H1 (cell line): ENCODE measurements at regions not wholly inside any gene's neighbourhood (a gene's known extent, or its start where the extent isn't known, plus 50 kb on each side); places are given as distances from the start of the nearest gene placed in this dataset.

Source experiments
- CTCF ChIA-PET: fragments of 300-600 bp; sonication (Branson Sonifier 250); formaldehyde crosslinking; loops from one replicate; lab custom pipeline; 2021; ENCODE audit not compliant: partially characterized antibody; lab: Charles Lee
- POLR2A ChIA-PET: fragments of 300-600 bp; sonication (Branson Sonifier 250); formaldehyde crosslinking; loops from one replicate; lab custom pipeline; 2021; ENCODE audit warnings: inconsistent platforms; ENCODE audit not compliant: partially characterized antibody; lab: Charles Lee
- DNase-seq, 2 experiments: peaks; one replicate each; pipeline versions ENCODE4 v3.0.0 to v3.0.0-alpha.2; 2010 to 2022; ENCODE audit warnings: low spot score in 2 of 2, low read depth in 1 of 2, mixed read lengths in 1 of 2
- FAIRE-seq: peaks from 2 replicates; lab custom pipeline; 2011; peaks lifted over from hg19 to GRCh38; lab: Jason Lieb, UNC
- H2AFZ ChIP-seq: 2 replicates; pipeline ENCODE4 v1.8.1; 2012; ENCODE audit warnings: low read length, inconsistent platforms
- H2AK5ac ChIP-seq: 2 replicates; pipeline ENCODE4 v1.6.1; 2013; ENCODE audit warnings: low read depth, low read length
- H2BK120ac ChIP-seq: replicated peaks from 2 replicates; pipeline ENCODE3; 2013; ENCODE audit warnings: low read depth, low read length, inconsistent platforms
- H2BK12ac ChIP-seq: 2 replicates; pipeline ENCODE4 v1.6.1; 2013; ENCODE audit warnings: low read depth, low read length
- H2BK15ac ChIP-seq: 2 replicates; pipeline ENCODE4 v1.6.1; 2013; ENCODE audit warnings: low read length
- H2BK20ac ChIP-seq: 2 replicates; pipeline ENCODE4 v1.6.1; 2013; ENCODE audit warnings: low read length
- H2BK5ac ChIP-seq: 2 replicates; pipeline ENCODE4 v1.6.1; 2013; ENCODE audit warnings: low read depth, low read length
- H3K14ac ChIP-seq: 2 replicates; pipeline ENCODE4 v1.6.1; 2013; ENCODE audit warnings: inconsistent platforms; ENCODE audit not compliant: insufficient read length
- H3K18ac ChIP-seq: 2 replicates; pipeline ENCODE4 v1.6.1; 2013; ENCODE audit warnings: low read length; ENCODE audit errors: extremely low read depth
- H3K23ac ChIP-seq: 2 replicates; pipeline ENCODE4 v1.6.1; 2013; ENCODE audit warnings: inconsistent platforms; ENCODE audit not compliant: insufficient read length
- H3K23me2 ChIP-seq: 2 replicates; pipeline ENCODE4 v1.6.1; 2013; ENCODE audit warnings: low read depth, low read length
- H3K27ac ChIP-seq: 2 replicates; pipeline ENCODE4 v1.6.1; 2011; ENCODE audit warnings: low read depth, low read length, inconsistent platforms
- H3K27me3 ChIP-seq, 4 experiments: replicated peaks in 1 of 4; 1 replicate in 1 of 4; 2 replicates in 3 of 4; pipeline versions ENCODE4 v1.6.1 to v1.8.1; 2011 to 2013; ENCODE audit warnings: low read length in 3 of 4, mild to moderate bottlenecking in 3 of 4, inconsistent platforms in 2 of 4, mixed read lengths in 2 of 4, moderate library complexity in 1 of 4; ENCODE audit not compliant: control insufficient read depth in 3 of 4, insufficient read depth in 3 of 4; ENCODE audit errors: extremely low read depth in 1 of 4
- H3K36me3 ChIP-seq, 4 experiments: 2 replicates each; pipeline versions ENCODE4 v1.6.1 to v1.8.1; 2011 to 2013; ENCODE audit warnings: mild to moderate bottlenecking in 4 of 4, low read length in 3 of 4, moderate library complexity in 2 of 4, control low read depth in 1 of 4, inconsistent platforms in 1 of 4; ENCODE audit not compliant: insufficient read depth in 4 of 4, control insufficient read depth in 2 of 4
- H3K4ac ChIP-seq: replicated peaks from 2 replicates; pipeline ENCODE3; 2013; ENCODE audit warnings: low read length, low read depth, mixed read lengths, inconsistent platforms; ENCODE audit not compliant: insufficient read length
- H3K4me1 ChIP-seq, 4 experiments: replicated peaks in 1 of 4; 1 replicate in 1 of 4; 2 replicates in 3 of 4; pipeline versions ENCODE4 v1.6.1 to v1.8.1; 2011 to 2013; ENCODE audit warnings: low read length in 3 of 4, inconsistent platforms in 2 of 4, mixed read lengths in 1 of 4; ENCODE audit not compliant: insufficient read depth in 4 of 4, control insufficient read depth in 3 of 4
- H3K4me2 ChIP-seq, 2 experiments: 2 replicates each; pipeline versions ENCODE4 v1.6.1 to v1.8.1; 2011 to 2013; ENCODE audit warnings: low read depth in 2 of 2, low read length in 2 of 2, control low read depth in 1 of 2, inconsistent platforms in 1 of 2, mild to moderate bottlenecking in 1 of 2; ENCODE audit not compliant: insufficient read depth in 1 of 2
- H3K4me3 ChIP-seq, 4 experiments: fragments of 200-600, 300-600 bp in 1 of 4; sonication (generic), shearing (Covaris generic), sonication (Bioruptor Twin) in 1 of 4; 2 replicates each; pipeline versions ENCODE4 v1.5.1 to v1.8.1; 2011 to 2016; ENCODE audit warnings: low read length in 4 of 4, low read depth in 3 of 4, control low read depth in 2 of 4, inconsistent platforms in 2 of 4, mild to moderate bottlenecking in 2 of 4, mixed read lengths in 1 of 4, moderate library complexity in 1 of 4; ENCODE audit not compliant: insufficient read depth in 2 of 4; ENCODE audit errors: extremely low read depth in 1 of 4
- H3K56ac ChIP-seq: replicated peaks from 2 replicates; pipeline ENCODE3; 2013; ENCODE audit warnings: low read depth, mild to moderate bottlenecking, mixed read lengths, low read length, inconsistent platforms; ENCODE audit not compliant: insufficient read length
- H3K79me1 ChIP-seq: 2 replicates; pipeline ENCODE4 v1.6.1; 2013; ENCODE audit warnings: low read depth, low read length, control low read depth
- H3K79me2 ChIP-seq, 2 experiments: 2 replicates each; pipeline versions ENCODE4 v1.6.1 to v1.8.1; 2012 to 2013; ENCODE audit warnings: low read length in 2 of 2, mild to moderate bottlenecking in 2 of 2, inconsistent platforms in 1 of 2; ENCODE audit not compliant: insufficient read depth in 2 of 2, control insufficient read depth in 1 of 2
- H3K9ac ChIP-seq, 4 experiments: replicated peaks in 1 of 4; 1 replicate in 1 of 4; 2 replicates in 3 of 4; pipeline versions ENCODE4 v1.6.1 to v1.8.1; 2011 to 2013; ENCODE audit warnings: low read depth in 3 of 4, low read length in 3 of 4, control low read depth in 2 of 4, mild to moderate bottlenecking in 2 of 4, moderate library complexity in 2 of 4, inconsistent platforms in 1 of 4; ENCODE audit errors: extremely low read depth in 1 of 4
- H3K9me3 ChIP-seq, 2 experiments: 2 replicates each; pipeline versions ENCODE4 v1.6.1 to v1.8.1; 2012 to 2013; ENCODE audit warnings: mild to moderate bottlenecking in 2 of 2, moderate library complexity in 2 of 2, control low read depth in 1 of 2, inconsistent platforms in 1 of 2, low read depth in 1 of 2, low read length in 1 of 2, mixed read lengths in 1 of 2; ENCODE audit not compliant: insufficient read depth in 2 of 2
- H4K20me1 ChIP-seq, 2 experiments: replicated peaks in 1 of 2; 2 replicates each; pipeline versions ENCODE3 to v1.8.1; 2011 to 2013; ENCODE audit warnings: inconsistent platforms in 2 of 2, low read length in 2 of 2, mild to moderate bottlenecking in 1 of 2; ENCODE audit not compliant: insufficient read depth in 2 of 2, control insufficient read depth in 1 of 2
- H4K5ac ChIP-seq: 2 replicates; pipeline ENCODE4 v1.6.1; 2013; ENCODE audit warnings: low read length, low read depth, mixed read lengths, inconsistent platforms; ENCODE audit not compliant: insufficient read length
- H4K8ac ChIP-seq: 2 replicates; pipeline ENCODE4 v1.8.0; 2013; ENCODE audit warnings: mild to moderate bottlenecking, moderate library complexity, low read length, inconsistent platforms; ENCODE audit not compliant: insufficient read depth; ENCODE audit errors: extremely low read depth
- H4K91ac ChIP-seq: replicated peaks from 2 replicates; pipeline ENCODE3; 2013; ENCODE audit warnings: low read length, mixed read lengths, inconsistent platforms; ENCODE audit not compliant: insufficient read length
- CHD1 ChIP-seq: IDR thresholded peaks from 2 replicates; pipeline ENCODE4 v1.6.1; 2012; ENCODE audit warnings: low read depth, low read length, improper control_type of control experiment
- EP300 ChIP-seq, 2 experiments: IDR thresholded peaks; 1 replicate in 1 of 2; 2 replicates in 1 of 2; pipeline ENCODE4 v1.6.1; 2011 to 2012; ENCODE audit warnings: low read depth in 2 of 2, low read length in 2 of 2, mild to moderate bottlenecking in 2 of 2, borderline replicate concordance in 1 of 2, inconsistent platforms in 1 of 2, moderate library complexity in 1 of 2
- MAX ChIP-seq: IDR thresholded peaks from 2 replicates; pipeline ENCODE4 v1.6.1; 2012; ENCODE audit warnings: inconsistent platforms
- POLR2A ChIP-seq, 2 experiments: IDR thresholded peaks; 1 replicate in 1 of 2; 2 replicates in 1 of 2; pipeline ENCODE4 v1.6.1; 2011; ENCODE audit warnings: low read depth in 2 of 2, low read length in 2 of 2, mild to moderate bottlenecking in 2 of 2; ENCODE audit errors: control extremely low read depth in 1 of 2
- RAD21 ChIP-seq, 2 experiments: IDR thresholded peaks in 1 of 2; conservative IDR thresholded peaks in 1 of 2; 2 replicates each; pipeline ENCODE4 v1.6.1; 2011; ENCODE audit warnings: low read depth in 2 of 2, low read length in 2 of 2, improper control_type of control experiment in 1 of 2, inconsistent platforms in 1 of 2, mild to moderate bottlenecking in 1 of 2, moderate library complexity in 1 of 2
- RXRA ChIP-seq: IDR thresholded peaks from 2 replicates; pipeline ENCODE4 v1.6.1; 2011; ENCODE audit warnings: low read depth, mild to moderate bottlenecking, low read length, moderate library complexity; ENCODE audit not compliant: insufficient read depth
- YY1 ChIP-seq: IDR thresholded peaks from 2 replicates; pipeline ENCODE4 v1.6.1; 2011; ENCODE audit warnings: low read depth, mild to moderate bottlenecking, low read length
- WGBS, 2 experiments: shearing (Covaris generic) in 1 of 2; methylation state at CpG; one replicate each; pipeline versions ENCODE4 v1.1.6 to v1.1.7; 2013 to 2015; ENCODE audit warnings: low lambda C conversion rate in 2 of 2, mixed read lengths in 2 of 2, inconsistent platforms in 1 of 2, low coverage in 1 of 2, missing lambda C conversion rate in 1 of 2; ENCODE audit not compliant: insufficient replicate concordance in 2 of 2, insufficient coverage in 1 of 2, insufficient read length in 1 of 2; ENCODE audit errors: extremely low coverage in 1 of 2, missing lambda C conversion rate in 1 of 2; 5-methylcytosine and 5-hydroxymethylcytosine counted together

GRCh38 chr5:129853588-129853987, 50.7 kb upstream of the CHSY3 start:
- no peaks in the 10 kb centered on the region for H3K36me3 ChIP-seq
- no peak overlapping the region for H4K8ac ChIP-seq
- H2BK15ac ChIP-seq: no peak overlapping the region
- no peak overlapping the region for H2BK20ac ChIP-seq
- WGBS, 2 experiments: 63% methylated on average over 5 of the region's 5 CpGs; no CpG with 5 or more reads in 1 of the 2 experiments
- no peak overlapping the region for H2AFZ ChIP-seq
- TF ChIP-seq RXRA: no peak
- TF ChIP-seq RAD21 (IDR thresholded peaks at IDR 0.05 in 1 of 2, conservative IDR thresholded peaks at IDR 0.05 in 1 of 2; ENCODE audit: low read depth in 2 of 2, low read length in 2 of 2): no peak
- no peak for TF ChIP-seq CHD1
- no peak for TF ChIP-seq MAX
- TF ChIP-seq POLR2A (IDR thresholded peaks at IDR 0.05; ENCODE audit: control extremely low read depth in 1 of 2, low read depth in 2 of 2, low read length in 2 of 2): no peak
- TF ChIP-seq EP300 (IDR thresholded peaks at IDR 0.05; ENCODE audit: borderline replicate concordance in 1 of 2, low read depth in 2 of 2, low read length in 2 of 2): no peak
- TF ChIP-seq YY1: no peak
- DNase-seq: no peak
- no peaks in the 10 kb centered on the region for H3K79me2 ChIP-seq
- H3K4me3 ChIP-seq: no peak overlapping the region
- no peak overlapping the region for H3K4me2 ChIP-seq
- no peak overlapping the region for H3K23ac ChIP-seq
- H2BK12ac ChIP-seq: no peak overlapping the region
- no peak overlapping the region for H2BK5ac ChIP-seq
- no peak for FAIRE-seq
- no peaks in the 10 kb centered on the region for H3K79me1 ChIP-seq
- no peak overlapping the region for H3K27ac ChIP-seq
- no peaks in the 10 kb centered on the region for H4K20me1 ChIP-seq
- no peaks in the 10 kb centered on the region for H3K23me2 ChIP-seq
- no peak overlapping the region for H3K18ac ChIP-seq
- no peak overlapping the region for H4K91ac ChIP-seq
- no peak overlapping the region for H4K5ac ChIP-seq
- no peak overlapping the region for H2AK5ac ChIP-seq
- H3K4me1 ChIP-seq: no peaks in the 10 kb centered on the region
- no peaks in the 10 kb centered on the region for H3K27me3 ChIP-seq
- H3K9me3 ChIP-seq: no peaks in the 10 kb centered on the region
- H3K9ac ChIP-seq: no peak overlapping the region
- no peak overlapping the region for H3K14ac ChIP-seq
- ChIA-PET POLR2A (interaction anchor here (1.2 kb wide), 1 partner anchor 83 kb away, joined by 3 read pairs; no protein-coding TSS in a partner anchor), CTCF (interaction anchor here (0.6 to 9.5 kb wide), 12 partner anchors 8 to 666 kb away, joined by 3 to 290 read pairs (median 4); no protein-coding TSS in a partner anchor)
- H2BK120ac ChIP-seq: no peak overlapping the region
- no peak overlapping the region for H3K4ac ChIP-seq
- no peak overlapping the region for H3K56ac ChIP-seq
